K562 (cell line): ENCODE measurements at regions not wholly inside any gene's neighbourhood (a gene's known extent, or its start where the extent isn't known, plus 50 kb on each side); places are given as distances from the start of the nearest gene placed in this dataset.

Source experiments
- CAMTA2 ChIP-seq: fragments of 250-450 bp; sonication (Bioruptor Pico); conservative IDR thresholded peaks from 2 replicates; pipeline ENCODE4 v1.5.1; 2022
- DACH1 ChIP-seq: fragments of 450-650 bp; IDR thresholded peaks from 2 replicates; pipeline ENCODE4 v1.6.1; 2018; ENCODE audit not compliant: partially characterized antibody
- KDM1A ChIP-seq, 2 experiments: fragments of 450-650 bp; IDR thresholded peaks; 2 replicates each; pipeline ENCODE4 v1.6.1; 2016; ENCODE audit warnings: mild to moderate bottlenecking in 2 of 2
- POLR2A ChIP-seq: fragments of 450-650 bp; conservative IDR thresholded peaks from 2 replicates; pipeline ENCODE4 v1.6.1; 2016
- TF ChIP-seq, protein P1 (sequence below): sonication (generic); formaldehyde crosslinking; IDR thresholded peaks from 2 replicates; pipeline ENCODE4 v1.5.0; 2020; ENCODE audit warnings: missing genetic modification reagents
- TF ChIP-seq, protein P2 (sequence below), 2 experiments: fragments of 450-650 bp in 1 of 2; sonication (generic) in 1 of 2; formaldehyde crosslinking in 1 of 2; IDR thresholded peaks; 2 replicates each; pipeline versions ENCODE4 v1.7.1 to v1.9.0; 2016 to 2022; ENCODE audit warnings: inconsistent platforms in 1 of 2, mild to moderate bottlenecking in 1 of 2, missing genetic modification reagents in 1 of 2
- TF ChIP-seq, protein P3 (sequence below): fragments of 450-650 bp; IDR thresholded peaks from one replicate; pipeline ENCODE4 v1.6.1; 2018; ENCODE audit warnings: mild to moderate bottlenecking, moderate library complexity; ENCODE audit not compliant: partially characterized antibody
- TF ChIP-seq, protein P4 (sequence below): sonication (generic); formaldehyde crosslinking; IDR thresholded peaks from 2 replicates; pipeline ENCODE4 v1.8.0; 2023; ENCODE audit warnings: mild to moderate bottlenecking, missing genetic modification reagents
- TF ChIP-seq, protein P5 (sequence below): sonication (generic); formaldehyde crosslinking; IDR thresholded peaks from 2 replicates; pipeline ENCODE4 v1.8.1; 2023; ENCODE audit warnings: mild to moderate bottlenecking, missing genetic modification reagents

DNA sequence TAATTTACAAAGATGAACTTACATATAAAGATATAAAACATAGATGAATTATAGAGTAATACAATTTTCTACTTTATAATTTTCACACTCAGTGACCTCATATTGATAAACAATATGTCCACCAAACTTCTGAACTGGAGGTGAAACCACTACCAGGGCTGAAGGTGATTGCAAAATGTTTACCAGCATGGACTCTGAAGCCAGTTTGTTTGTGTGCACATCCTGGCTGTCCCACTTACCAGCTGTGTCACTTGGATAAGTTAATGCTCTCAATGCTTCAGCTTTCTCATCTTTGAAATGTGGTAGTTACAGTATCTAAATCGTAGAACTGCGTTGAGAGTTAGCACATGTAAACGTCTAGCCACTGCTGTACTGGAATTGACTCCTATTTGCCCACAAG is 392.6 kb downstream of the HNRNPD start:
- no peak for TF ChIP-seq POLR2A
- TF ChIP-seq CAMTA2 (CRISPR knock-in tag): no peak
- TF ChIP-seq, protein P1, sequence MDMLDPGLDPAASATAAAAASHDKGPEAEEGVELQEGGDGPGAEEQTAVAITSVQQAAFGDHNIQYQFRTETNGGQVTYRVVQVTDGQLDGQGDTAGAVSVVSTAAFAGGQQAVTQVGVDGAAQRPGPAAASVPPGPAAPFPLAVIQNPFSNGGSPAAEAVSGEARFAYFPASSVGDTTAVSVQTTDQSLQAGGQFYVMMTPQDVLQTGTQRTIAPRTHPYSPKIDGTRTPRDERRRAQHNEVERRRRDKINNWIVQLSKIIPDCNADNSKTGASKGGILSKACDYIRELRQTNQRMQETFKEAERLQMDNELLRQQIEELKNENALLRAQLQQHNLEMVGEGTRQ: no peak
- TF ChIP-seq KDM1A (IDR thresholded peaks at IDR 0.05): no peak
- TF ChIP-seq, protein P2, sequence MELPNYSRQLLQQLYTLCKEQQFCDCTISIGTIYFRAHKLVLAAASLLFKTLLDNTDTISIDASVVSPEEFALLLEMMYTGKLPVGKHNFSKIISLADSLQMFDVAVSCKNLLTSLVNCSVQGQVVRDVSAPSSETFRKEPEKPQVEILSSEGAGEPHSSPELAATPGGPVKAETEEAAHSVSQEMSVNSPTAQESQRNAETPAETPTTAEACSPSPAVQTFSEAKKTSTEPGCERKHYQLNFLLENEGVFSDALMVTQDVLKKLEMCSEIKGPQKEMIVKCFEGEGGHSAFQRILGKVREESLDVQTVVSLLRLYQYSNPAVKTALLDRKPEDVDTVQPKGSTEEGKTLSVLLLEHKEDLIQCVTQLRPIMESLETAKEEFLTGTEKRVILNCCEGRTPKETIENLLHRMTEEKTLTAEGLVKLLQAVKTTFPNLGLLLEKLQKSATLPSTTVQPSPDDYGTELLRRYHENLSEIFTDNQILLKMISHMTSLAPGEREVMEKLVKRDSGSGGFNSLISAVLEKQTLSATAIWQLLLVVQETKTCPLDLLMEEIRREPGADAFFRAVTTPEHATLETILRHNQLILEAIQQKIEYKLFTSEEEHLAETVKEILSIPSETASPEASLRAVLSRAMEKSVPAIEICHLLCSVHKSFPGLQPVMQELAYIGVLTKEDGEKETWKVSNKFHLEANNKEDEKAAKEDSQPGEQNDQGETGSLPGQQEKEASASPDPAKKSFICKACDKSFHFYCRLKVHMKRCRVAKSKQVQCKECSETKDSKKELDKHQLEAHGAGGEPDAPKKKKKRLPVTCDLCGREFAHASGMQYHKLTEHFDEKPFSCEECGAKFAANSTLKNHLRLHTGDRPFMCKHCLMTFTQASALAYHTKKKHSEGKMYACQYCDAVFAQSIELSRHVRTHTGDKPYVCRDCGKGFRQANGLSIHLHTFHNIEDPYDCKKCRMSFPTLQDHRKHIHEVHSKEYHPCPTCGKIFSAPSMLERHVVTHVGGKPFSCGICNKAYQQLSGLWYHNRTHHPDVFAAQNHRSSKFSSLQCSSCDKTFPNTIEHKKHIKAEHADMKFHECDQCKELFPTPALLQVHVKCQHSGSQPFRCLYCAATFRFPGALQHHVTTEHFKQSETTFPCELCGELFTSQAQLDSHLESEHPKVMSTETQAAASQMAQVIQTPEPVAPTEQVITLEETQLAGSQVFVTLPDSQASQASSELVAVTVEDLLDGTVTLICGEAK (IDR thresholded peaks at IDR 0.05): no peak
- TF ChIP-seq, protein P2 (CRISPR knock-in tag; IDR thresholded peaks at IDR 0.05): no peak
- no peak for TF ChIP-seq DACH1
- TF ChIP-seq, protein P3, sequence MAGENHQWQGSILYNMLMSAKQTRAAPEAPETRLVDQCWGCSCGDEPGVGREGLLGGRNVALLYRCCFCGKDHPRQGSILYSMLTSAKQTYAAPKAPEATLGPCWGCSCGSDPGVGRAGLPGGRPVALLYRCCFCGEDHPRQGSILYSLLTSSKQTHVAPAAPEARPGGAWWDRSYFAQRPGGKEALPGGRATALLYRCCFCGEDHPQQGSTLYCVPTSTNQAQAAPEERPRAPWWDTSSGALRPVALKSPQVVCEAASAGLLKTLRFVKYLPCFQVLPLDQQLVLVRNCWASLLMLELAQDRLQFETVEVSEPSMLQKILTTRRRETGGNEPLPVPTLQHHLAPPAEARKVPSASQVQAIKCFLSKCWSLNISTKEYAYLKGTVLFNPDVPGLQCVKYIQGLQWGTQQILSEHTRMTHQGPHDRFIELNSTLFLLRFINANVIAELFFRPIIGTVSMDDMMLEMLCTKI: no peak
- TF ChIP-seq, protein P4, sequence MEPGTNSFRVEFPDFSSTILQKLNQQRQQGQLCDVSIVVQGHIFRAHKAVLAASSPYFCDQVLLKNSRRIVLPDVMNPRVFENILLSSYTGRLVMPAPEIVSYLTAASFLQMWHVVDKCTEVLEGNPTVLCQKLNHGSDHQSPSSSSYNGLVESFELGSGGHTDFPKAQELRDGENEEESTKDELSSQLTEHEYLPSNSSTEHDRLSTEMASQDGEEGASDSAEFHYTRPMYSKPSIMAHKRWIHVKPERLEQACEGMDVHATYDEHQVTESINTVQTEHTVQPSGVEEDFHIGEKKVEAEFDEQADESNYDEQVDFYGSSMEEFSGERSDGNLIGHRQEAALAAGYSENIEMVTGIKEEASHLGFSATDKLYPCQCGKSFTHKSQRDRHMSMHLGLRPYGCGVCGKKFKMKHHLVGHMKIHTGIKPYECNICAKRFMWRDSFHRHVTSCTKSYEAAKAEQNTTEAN: no peak
- TF ChIP-seq, protein P5, sequence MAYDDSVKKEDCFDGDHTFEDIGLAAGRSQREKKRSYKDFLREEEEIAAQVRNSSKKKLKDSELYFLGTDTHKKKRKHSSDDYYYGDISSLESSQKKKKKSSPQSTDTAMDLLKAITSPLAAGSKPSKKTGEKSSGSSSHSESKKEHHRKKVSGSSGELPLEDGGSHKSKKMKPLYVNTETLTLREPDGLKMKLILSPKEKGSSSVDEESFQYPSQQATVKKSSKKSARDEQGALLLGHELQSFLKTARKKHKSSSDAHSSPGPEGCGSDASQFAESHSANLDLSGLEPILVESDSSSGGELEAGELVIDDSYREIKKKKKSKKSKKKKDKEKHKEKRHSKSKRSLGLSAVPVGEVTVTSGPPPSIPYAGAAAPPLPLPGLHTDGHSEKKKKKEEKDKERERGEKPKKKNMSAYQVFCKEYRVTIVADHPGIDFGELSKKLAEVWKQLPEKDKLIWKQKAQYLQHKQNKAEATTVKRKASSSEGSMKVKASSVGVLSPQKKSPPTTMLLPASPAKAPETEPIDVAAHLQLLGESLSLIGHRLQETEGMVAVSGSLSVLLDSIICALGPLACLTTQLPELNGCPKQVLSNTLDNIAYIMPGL (CRISPR knock-in tag): no peak
